ENCODE measurements at regions not wholly inside any gene's neighbourhood (a gene's known extent, or its start where the extent isn't known, plus 50 kb on each side); places are given as distances from the start of the nearest gene placed in this dataset.

GRCh38 chr6:90709431-90709996 is 122.6 kb upstream of the MAP3K7 start:
- Histone ChIP-seq H3K27me3 (replicated peaks in 1 of 2; ENCODE audit: control insufficient read depth in 2 of 2, insufficient read depth in 2 of 2, low read length in 1 of 2) (no peaks in the 10 kb centered on the region; a peak in 1 of 4 replicates), H3K79me2 (ENCODE audit: control insufficient read depth, insufficient read depth, low read length) (no peaks in the 10 kb centered on the region), H4K20me1 (ENCODE audit: control insufficient read depth, insufficient read depth) (no peaks in the 10 kb centered on the region), H3K4me2 (ENCODE audit: control insufficient read depth, insufficient read depth) (no peak overlapping the region), H3K9me3 (replicated peaks; ENCODE audit: control insufficient read depth, insufficient read depth, low read length) (no peaks in the 10 kb centered on the region), H3K4me3 (no peak overlapping the region), H2AFZ (ENCODE audit: control insufficient read depth, low read depth, low read length) (no peak overlapping the region), H3K27ac (ENCODE audit: control insufficient read depth, insufficient read depth) (no peak overlapping the region), H3K4me1 (ENCODE audit: control insufficient read depth, insufficient read depth, low read length) (no peaks in the 10 kb centered on the region), H3K9ac (ENCODE audit: control insufficient read depth, insufficient read depth, low read length) (no peak overlapping the region), H3K36me3 (ENCODE audit: control insufficient read depth in 2 of 2, insufficient read depth in 2 of 2, low read length in 1 of 2) (no peaks in the 10 kb centered on the region)
- DNase-seq (ENCODE audit: low read depth, low spot score), result no peak
- no TSS peak for BruUV-seq (replicated peaks)
- ChIA-PET RAD21 (ENCODE audit: unreplicated experiment) (no interaction called here), SMC1A (ENCODE audit: uncharacterized antibody, unreplicated experiment) (no interaction called here), POLR2A (no interaction called here), CTCF (no interaction called here)
- no peak for FAIRE-seq
- WGBS (ENCODE audit: insufficient coverage, insufficient replicate concordance, low lambda C conversion rate, missing lambda C conversion rate), result 32% methylated on average over 3 of the region's 3 CpGs
- ATAC-seq, result no peak
- intact Hi-C loops (cut with micrococcal nuclease; ENCODE audit: unreplicated experiment) (no loop called here), in situ Hi-C loops (cut with MboI) (no loop called here)
- TF ChIP-seq IRF3 (IDR thresholded peaks at IDR 0.05) (no peak), NFYB (IDR thresholded peaks at IDR 0.05; ENCODE audit: insufficient read depth, low read depth, low read length) (no peak), SMARCA5 (IDR thresholded peaks at IDR 0.05) (no peak), HSF1 (IDR thresholded peaks at IDR 0.05; ENCODE audit: low read depth, low read length) (no peak), FOXK2 (IDR thresholded peaks at IDR 0.05) (no peak), ZNF687 (IDR thresholded peaks at IDR 0.05) (no peak), CUX1 (IDR thresholded peaks at IDR 0.05; ENCODE audit: insufficient replicate concordance, low read depth, low read length) (no peak), FOS (IDR thresholded peaks at IDR 0.05; ENCODE audit: borderline replicate concordance, extremely low read depth, insufficient read length) (no peak), JUND (IDR thresholded peaks at IDR 0.05; ENCODE audit: low read depth, low read length) (no peak), MTA2 (IDR thresholded peaks at IDR 0.05; ENCODE audit: low read depth) (no peak), NFIC (IDR thresholded peaks at IDR 0.05; ENCODE audit: low read depth, low read length) (no peak), ZBED1 (IDR thresholded peaks at IDR 0.05; ENCODE audit: borderline replicate concordance) (no peak), KLF5 (IDR thresholded peaks at IDR 0.05; ENCODE audit: partially characterized antibody) (no peak)

Data from GM12878 (cell line).